Stimulated activated CD4-positive, alpha-beta T cell treated with anti-CD3 and anti-CD28 coated beads, Interleukin-12 subunit alpha, Interleukin-12 subunit beta, amount 100 ng/mL, for 4 hours (primary cell): ENCODE measurements at regions not wholly inside any gene's neighbourhood (a gene's known extent, or its start where the extent isn't known, plus 50 kb on each side); places are given as distances from the start of the nearest gene placed in this dataset.

Source experiments
- DNase-seq: peaks from one replicate; pipeline ENCODE4 v3.0.0-alpha.2; 2020

- DNase-seq: no peak
These were observed 391.4 kb downstream of the IRS2 start for GRCh38 chr13:109395014-109395413.

GRCh38 chr13:109394311-109394988, 391.9 kb downstream of the IRS2 start:
- DNase-seq: no peak

DNA sequence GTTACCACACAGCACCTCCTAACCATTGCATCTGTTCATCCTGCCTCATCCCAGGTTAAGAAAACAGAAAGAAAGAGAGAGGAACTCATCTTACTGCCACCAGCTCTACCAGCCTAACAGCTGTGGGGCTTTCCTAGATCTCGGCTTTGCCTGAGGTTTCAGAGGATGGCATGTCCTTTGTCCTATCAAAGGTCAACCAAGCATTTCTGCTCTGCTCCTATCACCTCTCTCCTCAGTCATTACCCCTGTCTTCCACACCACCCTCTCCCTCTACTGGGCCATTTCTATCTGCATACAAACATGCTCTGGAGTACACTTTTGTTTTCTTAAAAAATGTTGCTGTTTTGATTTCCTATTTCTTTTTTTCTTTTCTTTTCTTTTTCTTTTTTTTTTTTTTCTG, 393.3 kb downstream of the IRS2 start:
- no peak for DNase-seq

DNA sequence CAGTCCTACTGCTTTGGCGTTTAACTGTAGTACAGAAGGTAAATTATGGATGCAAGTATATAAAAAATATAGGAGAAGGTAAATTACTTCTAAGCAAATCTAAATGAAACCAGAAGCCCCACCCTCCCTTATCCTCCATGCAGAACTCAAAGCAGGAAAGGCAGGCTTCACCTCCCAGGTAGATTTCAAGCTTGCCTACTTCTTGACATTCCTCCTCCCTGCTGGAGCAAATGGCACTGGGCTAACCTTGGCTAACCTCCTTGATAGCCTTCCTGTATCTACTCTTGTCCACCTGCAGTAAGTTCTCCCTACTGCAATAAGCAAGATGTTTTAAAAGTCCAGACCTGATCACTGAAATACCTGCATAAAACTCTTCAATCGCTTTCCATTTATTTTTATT, 396.0 kb downstream of the IRS2 start:
- no peak for DNase-seq

- DNase-seq: no peak
These were observed 396.5 kb downstream of the IRS2 start for GRCh38 chr13:109389892-109390345.

DNA sequence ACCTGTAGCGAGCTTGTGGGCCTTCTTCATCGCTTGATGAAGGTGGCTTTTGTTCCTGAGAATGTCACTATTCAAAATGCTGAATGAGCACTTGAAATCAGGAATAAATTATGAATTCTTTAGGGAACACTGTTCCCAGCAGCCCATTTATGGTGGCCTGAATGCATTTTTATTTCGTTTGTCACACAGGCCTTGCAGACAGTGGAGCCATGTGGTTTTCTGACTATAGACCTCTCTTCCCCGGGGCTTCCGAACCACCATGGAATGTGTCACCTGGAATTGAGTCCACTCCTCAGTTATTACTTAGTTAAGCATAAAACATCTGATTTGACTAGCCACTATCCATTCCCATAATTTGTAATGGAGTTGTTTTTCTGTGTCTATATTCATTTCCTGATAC, 396.9 kb downstream of the IRS2 start:
- no peak for DNase-seq

DNA sequence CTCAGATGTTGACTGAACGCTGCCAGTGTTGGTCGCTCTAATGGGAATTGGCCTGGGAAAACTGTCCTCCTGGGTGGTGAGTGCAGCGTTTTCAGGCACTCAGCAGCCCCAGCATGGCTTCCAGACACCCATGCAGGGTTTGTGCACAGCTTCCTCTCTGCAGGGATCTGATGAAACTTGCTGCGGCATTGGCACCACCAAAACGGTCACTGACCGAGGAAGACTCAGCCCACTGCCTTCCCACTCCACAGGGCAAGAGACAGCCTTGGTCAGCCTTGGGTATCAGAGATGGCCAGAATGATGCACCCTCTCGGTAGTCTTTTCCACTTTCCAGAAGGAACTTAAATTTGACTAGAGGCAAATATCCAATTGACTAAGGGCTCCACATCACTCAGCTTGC, 398.9 kb downstream of the IRS2 start:
- DNase-seq: no peak

- no peak for DNase-seq
These were observed 401.2 kb downstream of the IRS2 start for GRCh38 chr13:109385242-109385560.

GRCh38 chr13:109384491-109385241, 401.7 kb downstream of the IRS2 start:
- DNase-seq: no peak

DNA sequence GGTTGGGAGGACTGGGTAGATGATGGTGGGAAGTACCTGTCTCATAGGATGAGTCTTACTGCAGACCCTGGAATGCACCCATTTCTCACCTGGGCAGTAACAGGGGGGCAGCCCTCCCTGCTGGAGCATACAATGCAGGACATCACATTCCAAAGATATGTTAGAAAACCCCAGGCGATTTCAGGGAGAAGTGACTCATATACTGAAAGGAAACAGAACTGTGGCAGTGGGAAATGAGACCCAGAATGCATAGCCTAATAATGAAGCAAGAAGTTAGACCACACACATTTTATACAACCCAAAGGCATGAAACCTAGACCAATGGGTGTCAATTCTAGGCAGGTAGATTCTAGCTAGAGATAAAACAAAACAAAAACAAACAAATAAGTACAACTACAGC, 402.7 kb downstream of the IRS2 start:
- DNase-seq: no peak

DNA sequence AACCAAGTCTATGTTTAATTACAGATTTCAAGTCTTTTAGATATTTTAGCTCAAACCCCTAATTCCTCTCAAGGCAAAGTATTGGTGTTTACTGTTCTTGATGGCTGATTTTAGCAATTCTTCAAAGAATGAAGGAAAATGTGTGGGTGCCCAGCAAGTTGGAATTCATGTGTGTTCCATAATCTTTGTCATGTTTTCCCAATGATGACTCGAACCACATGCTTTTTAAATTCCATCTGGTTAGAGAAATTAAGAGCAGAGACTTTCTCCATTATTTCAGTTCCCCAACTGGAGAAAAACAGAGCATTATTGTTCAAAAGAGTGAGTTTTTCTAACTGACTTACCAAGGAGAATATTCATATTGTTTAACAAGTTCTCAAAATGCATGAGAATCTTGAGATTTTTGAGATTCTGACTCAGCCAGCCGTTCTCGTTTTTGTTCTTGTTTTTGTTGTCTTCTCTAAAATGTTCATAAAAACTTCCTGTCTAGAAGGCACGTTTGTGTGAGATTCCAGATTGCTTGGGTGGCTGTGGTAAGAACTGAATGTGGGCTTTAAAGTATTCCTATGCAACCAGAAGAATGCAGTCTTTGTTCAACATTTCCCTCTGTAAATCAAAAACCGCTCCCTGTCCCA, 404.7 kb downstream of the IRS2 start:
- DNase-seq: no peak

GRCh38 chr13:109380457-109380856, 405.9 kb downstream of the IRS2 start:
- no peak for DNase-seq

GRCh38 chr13:109379930-109380329, 406.5 kb downstream of the IRS2 start:
- DNase-seq: no peak

GRCh38 chr13:109376936-109377335, 409.4 kb downstream of the IRS2 start:
- no peak for DNase-seq

DNA sequence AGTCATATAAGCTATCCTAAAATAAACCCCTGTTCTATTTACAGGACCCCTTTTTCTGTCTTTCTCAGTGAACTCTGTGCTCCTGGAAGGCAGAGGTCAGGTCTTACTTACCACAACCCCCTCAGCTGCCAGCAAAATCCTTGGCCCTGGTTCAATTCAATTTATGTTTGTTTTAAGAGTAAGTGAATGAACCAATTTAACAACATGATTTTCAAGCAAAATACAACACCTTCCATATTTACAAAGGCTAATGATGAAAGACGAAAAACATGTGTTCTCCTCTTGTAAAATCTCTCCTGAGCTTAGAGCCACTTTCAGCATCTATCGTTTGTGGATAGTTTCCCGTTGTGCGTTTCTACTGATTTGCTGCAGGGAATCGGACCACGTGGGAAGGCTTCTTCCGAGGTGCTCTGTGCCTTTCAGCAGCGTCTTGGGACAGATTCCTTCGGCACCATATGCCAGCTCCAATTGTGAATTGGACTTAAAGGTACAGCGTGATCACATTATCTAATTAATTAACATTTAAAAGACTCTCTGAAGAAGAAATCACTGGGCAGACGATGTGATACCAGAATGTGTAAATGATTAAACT, 411.7 kb downstream of the IRS2 start:
- DNase-seq: no peak

DNA sequence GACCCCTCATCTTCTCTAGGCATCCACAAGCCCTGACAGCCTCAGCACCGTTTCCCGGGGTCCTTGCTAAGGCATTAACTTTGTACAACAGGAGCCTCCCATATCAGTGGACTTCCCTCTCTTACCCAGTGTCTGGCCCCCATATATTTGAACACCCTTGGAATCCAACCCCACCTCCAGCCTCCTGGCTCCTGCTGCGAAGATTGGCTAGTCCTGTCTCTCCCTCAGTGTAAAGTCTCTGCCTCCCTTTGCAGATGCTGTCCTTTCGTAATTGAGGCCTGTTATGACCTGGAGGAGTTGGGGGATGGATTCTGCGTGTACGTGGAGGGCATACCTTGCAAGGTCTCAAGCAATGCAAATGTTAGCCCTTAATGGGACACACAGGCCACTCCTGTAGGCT, 413.7 kb downstream of the IRS2 start:
- no peak for DNase-seq

GRCh38 chr13:109371066-109371465, 415.3 kb downstream of the IRS2 start:
- DNase-seq: no peak

DNA sequence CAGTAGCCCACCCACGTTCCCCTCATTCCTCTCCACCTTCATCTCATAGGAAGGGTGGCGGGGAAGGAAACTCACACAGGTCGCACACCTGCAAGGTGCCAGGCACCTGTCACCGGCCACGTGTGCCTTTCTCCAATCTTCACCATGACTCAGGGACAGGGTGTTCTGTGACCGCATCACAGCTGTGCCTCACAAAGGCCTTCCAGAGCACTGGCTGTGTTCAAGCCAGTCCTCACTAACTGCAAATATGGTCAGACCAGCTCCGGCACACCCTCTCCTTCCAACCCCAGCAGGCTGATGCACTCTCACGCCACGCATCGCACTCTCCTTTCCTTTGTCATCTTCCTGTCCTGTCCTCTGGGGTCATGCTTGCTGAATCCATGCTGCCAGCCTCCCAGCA, 415.9 kb downstream of the IRS2 start:
- no peak for DNase-seq

GRCh38 chr13:109369353-109370052, 416.9 kb downstream of the IRS2 start:
- no peak for DNase-seq

GRCh38 chr13:109368230-109368629, 418.2 kb downstream of the IRS2 start:
- no peak for DNase-seq

DNA sequence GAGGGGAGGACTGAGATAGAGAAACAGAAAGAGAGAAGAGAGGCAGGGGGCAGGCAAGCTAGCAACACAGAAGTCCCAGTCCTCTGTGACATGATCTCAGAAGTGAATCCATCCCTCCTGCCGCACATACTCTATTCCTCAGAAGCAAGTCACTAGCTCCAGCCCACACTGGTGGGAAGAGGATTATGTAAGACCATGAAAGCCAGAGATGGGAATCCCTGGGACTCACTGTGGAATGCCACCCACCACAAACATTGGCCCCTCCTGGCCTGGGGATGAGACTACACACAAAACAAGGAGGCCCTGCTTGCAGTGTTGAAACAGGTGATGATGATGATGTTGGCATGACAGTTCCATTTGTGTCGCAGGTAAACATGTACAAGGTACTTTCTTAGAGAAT, 419.9 kb downstream of the IRS2 start:
- no peak for DNase-seq

GRCh38 chr13:109363431-109363830, 423.0 kb downstream of the IRS2 start:
- no peak for DNase-seq

DNA sequence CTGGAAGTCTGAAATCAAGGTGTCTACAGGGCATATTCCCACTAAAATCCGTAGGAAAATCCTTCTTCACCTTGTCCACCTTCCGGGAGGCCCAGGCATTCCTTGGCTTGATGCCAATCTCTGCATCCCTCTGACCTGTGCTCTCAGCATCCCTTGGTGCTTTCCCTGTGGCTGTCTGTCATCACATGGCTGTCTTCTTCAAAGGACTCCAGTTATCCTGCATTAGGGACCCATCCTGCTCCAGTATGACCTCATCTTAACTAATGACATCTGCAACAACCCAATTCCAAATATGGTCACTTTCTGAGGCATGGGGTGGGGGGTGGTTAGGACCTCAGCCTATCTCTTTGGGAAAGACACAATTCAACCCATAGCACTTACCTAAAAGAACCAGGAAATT, 423.8 kb downstream of the IRS2 start:
- DNase-seq: no peak
